SHP77 (cell line): ENCODE measurements at regions not wholly inside any gene's neighbourhood (a gene's known extent, or its start where the extent isn't known, plus 50 kb on each side); places are given as distances from the start of the nearest gene placed in this dataset.
A peak's percentile ranks its signal among the peaks of the same experiment; 100 is the strongest.

ENCODE experiments used
- DNase-seq, 2 experiments: peaks; one replicate each; lab custom pipeline; 2025; lab: John Stamatoyannopoulos, UW

- DNase-seq, result no peak
Observed at GRCh38 chr9:31868830-31869229, 515.6 kb upstream of the ACO1 start.

GRCh38 chr9:31870276-31870675 lies 514.2 kb upstream of the ACO1 start:
- no peak for DNase-seq

GRCh38 chr9:31873722-31874121 lies 510.7 kb upstream of the ACO1 start:
- DNase-seq, result no peak

GRCh38 chr9:31894008-31894407 lies 490.4 kb upstream of the ACO1 start:
- no peak for DNase-seq

GRCh38 chr9:31908158-31908890 lies 476.1 kb upstream of the ACO1 start:
- DNase-seq, result peak in 1 of 2 experiments; percentile 3

- DNase-seq, result no peak
Observed at GRCh38 chr9:31908891-31909480, 475.5 kb upstream of the ACO1 start.

GRCh38 chr9:31912636-31913035 lies 471.8 kb upstream of the ACO1 start:
- DNase-seq, result no peak

- peak in 1 of 2 experiments; percentile 0 for DNase-seq
Observed at GRCh38 chr9:31916591-31917241, 467.7 kb upstream of the ACO1 start.

- DNase-seq, result peak in 1 of 2 experiments; percentile 2
Observed at GRCh38 chr9:31937737-31938136, 446.7 kb upstream of the ACO1 start.

GRCh38 chr9:31950756-31951155 lies 433.7 kb upstream of the ACO1 start:
- DNase-seq, result no peak

- no peak for DNase-seq
Observed at GRCh38 chr9:31958572-31958971, 425.9 kb upstream of the ACO1 start.

GRCh38 chr9:31969552-31969951 lies 414.9 kb upstream of the ACO1 start:
- DNase-seq, result no peak

- no peak for DNase-seq
Observed at GRCh38 chr9:31983895-31984294, 400.5 kb upstream of the ACO1 start.

- no peak for DNase-seq
Observed at GRCh38 chr9:31996331-31996730, 388.1 kb upstream of the ACO1 start.

- DNase-seq, result no peak
Observed at GRCh38 chr9:32004431-32005076, 379.9 kb upstream of the ACO1 start.

GRCh38 chr9:32010322-32010721 lies 374.1 kb upstream of the ACO1 start:
- peak; percentile 8 to 48 for DNase-seq

GRCh38 chr9:32011049-32011448 lies 373.4 kb upstream of the ACO1 start:
- DNase-seq, result peak; percentile 73 to 83

GRCh38 chr9:32015795-32016194 lies 368.6 kb upstream of the ACO1 start:
- no peak for DNase-seq

- DNase-seq, result no peak
Observed at GRCh38 chr9:32045513-32045912, 338.9 kb upstream of the ACO1 start.

GRCh38 chr9:32067261-32067660 lies 317.2 kb upstream of the ACO1 start:
- DNase-seq, result no peak

- DNase-seq, result no peak
Observed at GRCh38 chr9:32069169-32069813, 315.2 kb upstream of the ACO1 start.

GRCh38 chr9:32069969-32070368 lies 314.5 kb upstream of the ACO1 start:
- DNase-seq, result no peak
